Heart right ventricle (tissue), 16 donors: ENCODE measurements at regions not wholly inside any gene's neighbourhood (a gene's known extent, or its start where the extent isn't known, plus 50 kb on each side); places are given as distances from the start of the nearest gene placed in this dataset.

Experiments
- ATAC-seq, 8 donors: fragments of 200-7000 bp; cut with Tn5 transposase; one replicate each; pipeline ENCODE4 v1.9.1; 2020; ENCODE audit warnings: mild to moderate bottlenecking in 8 of 8, moderate library complexity in 8 of 8, moderate number of reproducible peaks in 1 of 8
- DNase-seq, 2 donors: peaks; one replicate each; pipeline ENCODE4 v3.0.0-alpha.2; 2020
- H3K27ac ChIP-seq, 10 donors: fragments of 200-600 bp; sonication (generic) in 2 of 10; one replicate each; pipeline versions ENCODE4 v1.5.0 to v1.8.0; 2020 to 2022; ENCODE audit warnings: mild to moderate bottlenecking in 3 of 10
- H3K27me3 ChIP-seq, 7 donors: fragments of 200-600 bp; one replicate each; pipeline ENCODE4 v1.8.0; 2021 to 2022; ENCODE audit warnings: mild to moderate bottlenecking in 2 of 7
- H3K36me3 ChIP-seq, 9 donors: fragments of 200-600 bp; sonication (generic) in 1 of 9; one replicate each; pipeline versions ENCODE4 v1.5.0 to v1.8.0; 2020 to 2022; ENCODE audit warnings: mild to moderate bottlenecking in 2 of 9
- H3K4me1 ChIP-seq, 9 donors: fragments of 200-600 bp; sonication (generic) in 1 of 9; one replicate each; pipeline versions ENCODE4 v1.5.0 to v1.8.0; 2020 to 2022; ENCODE audit warnings: mild to moderate bottlenecking in 4 of 9
- H3K4me3 ChIP-seq, 10 donors: fragments of 200-600 bp; sonication (generic) in 2 of 10; one replicate each; pipeline versions ENCODE4 v1.5.0 to v1.8.0; 2020 to 2022; ENCODE audit warnings: mild to moderate bottlenecking in 7 of 10, moderate library complexity in 2 of 10
- H3K9me3 ChIP-seq, 11 donors: fragments of 200-600 bp in 10 of 11; sonication (generic) in 2 of 11; one replicate each; pipeline versions ENCODE4 v1.5.0 to v1.8.0; 2013 to 2022; ENCODE audit warnings: mild to moderate bottlenecking in 2 of 11, control low read depth in 1 of 11, moderate library complexity in 1 of 11
- WGBS, 2 donors: extraction: QIAGEN DNeasy Blood & Tissue Kit; methylation state at CpG; one replicate each; pipeline ENCODE4 v1.1.7; 2013; ENCODE audit warnings: inconsistent platforms in 1 of 2; 5-methylcytosine and 5-hydroxymethylcytosine counted together
- intact Hi-C, 10 donors: fragments of 100-400 bp; cut with DNase I; formaldehyde crosslinking; loops; one replicate each; pipeline versions ENCODE4 v1.11.1 to v1.14.2; 2022
- TF ChIP-seq, protein P1 (sequence below), 9 donors: fragments of 200-600 bp; sonication (generic) in 2 of 9; IDR thresholded peaks; one replicate each; pipeline versions ENCODE4 v1.5.0 to v1.8.0; 2021 to 2022; ENCODE audit warnings: antibody characterized with exemption in 9 of 9, mild to moderate bottlenecking in 5 of 9, moderate library complexity in 1 of 9
- donor health status: Arrhythmogenic right ventricular cardiomyopathy.
- donor health status: ischemic (EF 13 %, LVEDD 7.1; RV severe dilation, severe dysfunction).
- donor health status: healthy with polysubstance abuse.
- donor health status: DM: no; HTN: yes; CAD: no.
- donor health status: DM: no; HTN: no; CAD: no.
- donor health status: ischemic (EF 25% LVEDD 6.9; RV normal size, moderate dysfunction).
- donor health status: ischemic (EF 25% LVEDD 5.7; RV mildly dilated, moderate dysfunction).
- donor health status: healthy.
- donor health status: DM: yes; HTN: yes; CAD: no.
- donor health status: Ischemic cardiomyopathy.
- donor health status: ischemic (EF 35%, LVEDD 5.7; RV mildly dilated, moderate dysfunction).
- donor health status: nonischemic (EF 11% LVEDD 7.7; RV severe dilation, severe dysfunction).
- donor health status: DM: yes; HTN: yes; CAD: no.
- donor health status: PGD.
- donor health status: ischemic (EF 29% LVEDD 5.4; RV normal size, mild dysfunction).
- donor health status: nonischemic (EF 23%, LVEDD 6.1; RV moderate dilation, normal function).

DNA sequence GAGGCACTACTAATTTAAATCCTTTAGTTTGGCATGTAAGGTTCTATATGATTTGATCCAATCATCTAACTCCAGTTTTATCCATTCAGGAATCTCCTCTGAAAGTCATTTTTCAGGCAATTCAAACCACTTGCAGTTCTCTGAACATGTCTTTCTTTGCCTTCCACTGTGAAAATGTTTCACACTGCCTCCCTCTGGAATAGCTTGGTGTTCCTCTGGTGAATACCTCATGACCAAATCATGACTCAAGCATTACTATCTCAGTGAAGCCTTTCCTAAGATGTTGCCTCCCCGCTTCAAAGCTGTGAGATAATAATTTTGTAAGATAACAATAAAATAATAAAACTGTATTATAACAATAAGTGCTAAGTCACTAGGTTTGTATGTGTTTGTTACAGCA, 981.1 kb downstream of the DTWD2 start:
- Histone ChIP-seq H3K4me3 (no peak overlapping the region), H3K9me3 (no peaks in the 10 kb centered on the region), H3K27me3 (no peaks in the 10 kb centered on the region), H3K4me1 (peaks cover 0 to 17% (median 3%) of the 10 kb centered on the region in 9 donors), H3K36me3 (no peaks in the 10 kb centered on the region), H3K27ac (no peak overlapping the region)
- DNase-seq (no peak), ATAC-seq (no peak)
- 86 to 89% methylated on average over 1 of the region's 1 CpG for WGBS, 2 donors
- TF ChIP-seq, protein P1, sequence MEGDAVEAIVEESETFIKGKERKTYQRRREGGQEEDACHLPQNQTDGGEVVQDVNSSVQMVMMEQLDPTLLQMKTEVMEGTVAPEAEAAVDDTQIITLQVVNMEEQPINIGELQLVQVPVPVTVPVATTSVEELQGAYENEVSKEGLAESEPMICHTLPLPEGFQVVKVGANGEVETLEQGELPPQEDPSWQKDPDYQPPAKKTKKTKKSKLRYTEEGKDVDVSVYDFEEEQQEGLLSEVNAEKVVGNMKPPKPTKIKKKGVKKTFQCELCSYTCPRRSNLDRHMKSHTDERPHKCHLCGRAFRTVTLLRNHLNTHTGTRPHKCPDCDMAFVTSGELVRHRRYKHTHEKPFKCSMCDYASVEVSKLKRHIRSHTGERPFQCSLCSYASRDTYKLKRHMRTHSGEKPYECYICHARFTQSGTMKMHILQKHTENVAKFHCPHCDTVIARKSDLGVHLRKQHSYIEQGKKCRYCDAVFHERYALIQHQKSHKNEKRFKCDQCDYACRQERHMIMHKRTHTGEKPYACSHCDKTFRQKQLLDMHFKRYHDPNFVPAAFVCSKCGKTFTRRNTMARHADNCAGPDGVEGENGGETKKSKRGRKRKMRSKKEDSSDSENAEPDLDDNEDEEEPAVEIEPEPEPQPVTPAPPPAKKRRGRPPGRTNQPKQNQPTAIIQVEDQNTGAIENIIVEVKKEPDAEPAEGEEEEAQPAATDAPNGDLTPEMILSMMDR (IDR thresholded peaks at IDR 0.05), result no peak
- intact Hi-C loops, result no loop called here

DNA sequence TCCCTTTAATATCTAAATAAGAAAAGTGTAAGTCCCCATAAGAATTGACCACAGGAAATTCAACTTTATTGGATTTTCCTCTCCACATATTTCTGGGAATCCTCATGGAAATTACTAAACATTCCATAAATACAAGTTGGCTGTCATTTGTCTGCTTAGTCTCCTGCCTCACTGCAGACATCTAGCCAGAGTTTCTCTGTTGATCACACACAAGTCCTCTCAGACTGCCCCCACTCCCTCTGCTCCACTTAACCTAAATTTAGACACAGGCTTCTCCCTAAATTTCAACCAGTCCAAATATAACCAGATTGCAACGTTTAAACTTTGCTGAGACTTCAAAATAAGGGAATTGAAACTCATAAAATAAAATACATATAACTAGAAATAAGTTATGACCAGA, 982.1 kb downstream of the DTWD2 start:
- intact Hi-C loops, result no loop called here

DNA sequence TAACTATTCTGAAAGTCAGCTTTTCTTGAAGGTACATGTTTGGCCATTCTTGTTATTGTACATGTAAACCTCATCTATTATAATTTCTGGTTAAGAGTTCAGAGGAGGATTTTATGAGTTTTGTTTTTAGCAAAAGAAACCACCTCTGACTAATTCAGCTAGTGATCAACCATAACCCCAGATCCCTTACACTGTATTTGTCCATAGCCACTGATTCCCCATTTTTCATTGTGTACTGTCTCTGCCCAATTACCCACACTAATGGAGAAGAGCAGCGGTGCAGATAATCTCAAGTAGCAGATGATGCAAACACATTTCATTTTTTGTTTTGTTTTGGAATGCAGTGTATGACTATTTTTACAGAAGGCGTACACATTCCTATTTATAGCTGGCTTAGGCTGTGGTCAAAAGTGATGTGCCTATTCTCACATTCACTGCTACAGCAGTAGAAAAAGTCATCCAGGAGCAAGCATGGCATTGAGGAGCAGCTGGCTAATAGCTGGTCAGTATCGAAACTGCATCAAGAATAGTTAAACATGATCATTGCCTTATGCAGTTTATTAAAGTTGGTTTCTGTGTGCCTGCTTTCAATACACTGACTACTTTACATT, 988.3 kb downstream of the DTWD2 start:
- Histone ChIP-seq H3K9me3 (no peaks in the 10 kb centered on the region), H3K36me3 (no peaks in the 10 kb centered on the region), H3K27ac (peak overlapping the region in 1 of 10 donors; percentile 8), H3K4me3 (no peak overlapping the region), H3K4me1 (peaks cover 0 to 12% (median 0%) of the 10 kb centered on the region in 9 donors), H3K27me3 (no peaks in the 10 kb centered on the region)
- intact Hi-C loops, result no loop called here
- WGBS, 2 donors, result 30 to 45% methylated on average over 3 of the region's 3 CpGs
- TF ChIP-seq, protein P1 (IDR thresholded peaks at IDR 0.05), result no peak
- ATAC-seq (peak in 4 of 8 donors; percentile 25 to 65 (median 50)), DNase-seq (no peak)

More for the DNA sequence above, 982.1 kb downstream of the DTWD2 start:
- Histone ChIP-seq H3K9me3 (no peaks in the 10 kb centered on the region), H3K4me3 (no peak overlapping the region), H3K27me3 (no peaks in the 10 kb centered on the region), H3K4me1 (peaks cover 0 to 19% (median 3%) of the 10 kb centered on the region in 9 donors), H3K36me3 (no peaks in the 10 kb centered on the region), H3K27ac (peak overlapping the region in 5 of 10 donors; percentile 5 to 54 (median 37))
- 12 to 13% methylated on average over 1 of the region's 1 CpG for WGBS, 2 donors
- ATAC-seq, result peak; percentile 65 to 94 (median 83)
- TF ChIP-seq, protein P1 (IDR thresholded peaks at IDR 0.05), result no peak
- peak in 1 of 2 donors; percentile 27 for DNase-seq

DNA sequence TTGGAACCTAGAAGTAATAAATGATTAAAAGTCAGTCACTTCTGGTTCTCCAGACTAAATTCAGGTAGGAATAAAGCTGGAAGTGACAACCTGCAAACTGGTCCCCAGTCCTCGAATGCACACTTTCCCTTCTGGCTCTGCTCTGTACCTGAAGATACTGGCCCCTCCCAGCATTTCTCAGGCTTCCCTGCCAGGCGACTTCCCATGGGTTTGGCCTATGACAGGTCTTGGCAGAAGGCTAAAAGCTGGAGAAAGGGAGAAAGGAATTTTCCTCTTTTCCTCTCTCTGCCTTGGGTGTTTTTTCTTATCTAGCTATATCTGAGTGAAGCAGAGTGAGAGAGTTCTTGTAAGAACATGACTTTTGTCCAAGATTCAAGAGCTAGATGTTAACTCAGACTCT, 1005.7 kb downstream of the DTWD2 start:
- H3K27ac ChIP-seq, result no peak overlapping the region
- H3K9me3 ChIP-seq, result no peaks in the 10 kb centered on the region
- TF ChIP-seq, protein P1 (IDR thresholded peaks at IDR 0.05), result no peak
- no peaks in the 10 kb centered on the region for H3K36me3 ChIP-seq
- no peaks in the 10 kb centered on the region for H3K27me3 ChIP-seq
- 55 to 76% methylated on average over 2 of the region's 2 CpGs for WGBS, 2 donors
- ATAC-seq (no peak), DNase-seq (no peak)
- intact Hi-C loops, result no loop called here
- H3K4me1 ChIP-seq, result no peaks in the 10 kb centered on the region
- H3K4me3 ChIP-seq, result no peak overlapping the region
